Stimulated activated CD8-positive, alpha-beta memory T cell treated with anti-CD3 and anti-CD28 coated beads, Interleukin-7, amount 100 ng/mL, for 48 hours (primary cell): ENCODE measurements at regions not wholly inside any gene's neighbourhood (a gene's known extent, or its start where the extent isn't known, plus 50 kb on each side); places are given as distances from the start of the nearest gene placed in this dataset.
"Not testable (repeated sequence)": the region's sequence is repeated elsewhere in the genome, so short reads cannot be mapped to it uniquely, and the experiment has no call there.

Source experiments
- DNase-seq, 2 donors: peaks; one replicate each; pipeline ENCODE4 v3.0.0-alpha.2; 2020; ENCODE audit warnings: low read depth in 1 of 2; ENCODE audit errors: extremely low read depth in 1 of 2

- DNase-seq = not testable (repeated sequence)
Measured at GRCh38 chr1:148432318-148432717, 50.8 kb downstream of the PPIAL4G start.

- not testable (repeated sequence) for DNase-seq
Measured at GRCh38 chr1:148429856-148430255, 53.2 kb downstream of the PPIAL4G start.

GRCh38 chr1:148426940-148427611 lies 56.0 kb downstream of the PPIAL4G start:
- peak; percentile 8 to 34 for DNase-seq

GRCh38 chr1:148426385-148426784 lies 56.7 kb downstream of the PPIAL4G start:
- not testable (repeated sequence) for DNase-seq

GRCh38 chr1:148424143-148425003 lies 58.7 kb downstream of the PPIAL4G start:
- DNase-seq = not testable (repeated sequence)

- not testable (repeated sequence) for DNase-seq
Measured at GRCh38 chr1:148422921-148423320, 60.2 kb downstream of the PPIAL4G start.

- not testable (repeated sequence) for DNase-seq
Measured at GRCh38 chr1:148417241-148417640, 65.9 kb downstream of the PPIAL4G start.

- DNase-seq = not testable (repeated sequence)
Measured at GRCh38 chr1:148413385-148413784, 69.7 kb downstream of the PPIAL4G start.

- not testable (repeated sequence) for DNase-seq
Measured at GRCh38 chr1:148404786-148405568, 78.1 kb downstream of the PPIAL4G start.

- DNase-seq = not testable (repeated sequence)
Measured at GRCh38 chr1:148403925-148404324, 79.2 kb downstream of the PPIAL4G start.

- DNase-seq = not testable (repeated sequence)
Measured at GRCh38 chr1:148403085-148403456, 80.0 kb downstream of the PPIAL4G start.

GRCh38 chr1:148402152-148403084 lies 80.7 kb downstream of the PPIAL4G start:
- peak; percentile 75 to 89 for DNase-seq

- not testable (repeated sequence) for DNase-seq
Measured at GRCh38 chr1:148397516-148397915, 85.6 kb downstream of the PPIAL4G start.

GRCh38 chr1:148392505-148392904 lies 90.6 kb downstream of the PPIAL4G start:
- not testable (repeated sequence) for DNase-seq

- DNase-seq = not testable (repeated sequence)
Measured at GRCh38 chr1:148391323-148391722, 91.8 kb downstream of the PPIAL4G start.

GRCh38 chr1:148389027-148389339 lies 94.1 kb downstream of the PPIAL4G start:
- DNase-seq = no peak

GRCh38 chr1:148388260-148389026 lies 94.7 kb downstream of the PPIAL4G start:
- DNase-seq = peak; percentile 81 to 91

GRCh38 chr1:148387949-148388259 lies 95.2 kb downstream of the PPIAL4G start:
- DNase-seq = not testable (repeated sequence)

- DNase-seq = not testable (repeated sequence)
Measured at GRCh38 chr1:148387122-148387948, 95.8 kb downstream of the PPIAL4G start.
